ENCODE measurements at regions not wholly inside any gene's neighbourhood (a gene's known extent, or its start where the extent isn't known, plus 50 kb on each side); places are given as distances from the start of the nearest gene placed in this dataset.

DNA sequence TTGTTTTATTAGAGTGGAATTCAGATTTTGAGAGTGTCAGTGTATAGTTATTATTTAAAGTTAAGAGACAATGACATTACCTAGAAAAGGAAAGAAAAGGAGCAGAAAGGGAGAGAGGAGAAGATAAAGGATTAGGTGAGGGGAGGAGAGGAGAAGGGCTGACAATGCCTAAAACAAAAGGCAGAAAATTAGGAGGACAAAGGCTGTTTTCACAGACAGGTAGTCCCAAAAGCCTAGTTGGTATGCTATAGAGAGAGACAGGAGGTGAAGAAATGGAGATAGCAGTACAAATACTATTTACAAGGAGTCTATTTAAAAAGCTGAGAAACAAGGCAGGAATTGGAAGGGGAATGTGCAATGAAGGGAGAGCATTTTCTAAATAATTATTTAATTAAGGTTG, 409.4 kb upstream of the ADGRB3 start:
- TF ChIP-seq RCOR1 (IDR thresholded peaks at IDR 0.05; ENCODE audit: low read depth, low read length) (no peak), RAD21 (conservative IDR thresholded peaks at IDR 0.05 in 1 of 2, IDR thresholded peaks at IDR 0.05 in 1 of 2) (no peak), ZNF302 (CRISPR knock-in tag; IDR thresholded peaks at IDR 0.05) (no peak), JUN (IDR thresholded peaks at IDR 0.05) (no peak), POLR2A (IDR thresholded peaks at IDR 0.05; ENCODE audit: low read length) (no peak)
- TF ChIP-seq, protein P1, sequence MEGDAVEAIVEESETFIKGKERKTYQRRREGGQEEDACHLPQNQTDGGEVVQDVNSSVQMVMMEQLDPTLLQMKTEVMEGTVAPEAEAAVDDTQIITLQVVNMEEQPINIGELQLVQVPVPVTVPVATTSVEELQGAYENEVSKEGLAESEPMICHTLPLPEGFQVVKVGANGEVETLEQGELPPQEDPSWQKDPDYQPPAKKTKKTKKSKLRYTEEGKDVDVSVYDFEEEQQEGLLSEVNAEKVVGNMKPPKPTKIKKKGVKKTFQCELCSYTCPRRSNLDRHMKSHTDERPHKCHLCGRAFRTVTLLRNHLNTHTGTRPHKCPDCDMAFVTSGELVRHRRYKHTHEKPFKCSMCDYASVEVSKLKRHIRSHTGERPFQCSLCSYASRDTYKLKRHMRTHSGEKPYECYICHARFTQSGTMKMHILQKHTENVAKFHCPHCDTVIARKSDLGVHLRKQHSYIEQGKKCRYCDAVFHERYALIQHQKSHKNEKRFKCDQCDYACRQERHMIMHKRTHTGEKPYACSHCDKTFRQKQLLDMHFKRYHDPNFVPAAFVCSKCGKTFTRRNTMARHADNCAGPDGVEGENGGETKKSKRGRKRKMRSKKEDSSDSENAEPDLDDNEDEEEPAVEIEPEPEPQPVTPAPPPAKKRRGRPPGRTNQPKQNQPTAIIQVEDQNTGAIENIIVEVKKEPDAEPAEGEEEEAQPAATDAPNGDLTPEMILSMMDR (IDR thresholded peaks at IDR 0.05), result no peak
- TF ChIP-seq, protein P2, sequence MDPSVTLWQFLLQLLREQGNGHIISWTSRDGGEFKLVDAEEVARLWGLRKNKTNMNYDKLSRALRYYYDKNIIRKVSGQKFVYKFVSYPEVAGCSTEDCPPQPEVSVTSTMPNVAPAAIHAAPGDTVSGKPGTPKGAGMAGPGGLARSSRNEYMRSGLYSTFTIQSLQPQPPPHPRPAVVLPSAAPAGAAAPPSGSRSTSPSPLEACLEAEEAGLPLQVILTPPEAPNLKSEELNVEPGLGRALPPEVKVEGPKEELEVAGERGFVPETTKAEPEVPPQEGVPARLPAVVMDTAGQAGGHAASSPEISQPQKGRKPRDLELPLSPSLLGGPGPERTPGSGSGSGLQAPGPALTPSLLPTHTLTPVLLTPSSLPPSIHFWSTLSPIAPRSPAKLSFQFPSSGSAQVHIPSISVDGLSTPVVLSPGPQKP (IDR thresholded peaks at IDR 0.05; ENCODE audit: low read depth, low read length), result no peak

Data from A549 (cell line).